Vagina (tissue), 2 donors: ENCODE measurements at regions not wholly inside any gene's neighbourhood (a gene's known extent, or its start where the extent isn't known, plus 50 kb on each side); places are given as distances from the start of the nearest gene placed in this dataset.

Source experiments
- CTCF ChIP-seq, 3 experiments: fragments of 450-650 bp in 2 of 3; fragments of 200-600 bp in 1 of 3; sonication (generic) in 1 of 3; IDR thresholded peaks; one replicate each; pipeline ENCODE4 v1.5.1; 2017 to 2019; ENCODE audit warnings: antibody characterized with exemption in 3 of 3, mild to moderate bottlenecking in 2 of 3, moderate library complexity in 2 of 3
- POLR2A ChIP-seq, 2 donors: fragments of 450-650 bp; IDR thresholded peaks; one replicate each; pipeline ENCODE4 v1.6.1; 2017; ENCODE audit warnings: antibody characterized with exemption in 2 of 2, mild to moderate bottlenecking in 2 of 2, moderate library complexity in 2 of 2
- POLR2AphosphoS5 ChIP-seq, 2 donors: sonication (generic); formaldehyde crosslinking; IDR thresholded peaks; one replicate each; pipeline ENCODE4 v1.9.0; 2017; ENCODE audit warnings: antibody characterized with exemption in 2 of 2, mild to moderate bottlenecking in 2 of 2, low read depth in 1 of 2; ENCODE audit not compliant: insufficient read depth in 1 of 2

- TF ChIP-seq CTCF (IDR thresholded peaks at IDR 0.05) (no peak), POLR2A (IDR thresholded peaks at IDR 0.05) (no peak), POLR2AphosphoS5 (IDR thresholded peaks at IDR 0.05; ENCODE audit: insufficient read depth in 1 of 2, low read depth in 1 of 2) (no peak)
Measured at GRCh38 chr15:96107916-96108315, 222.6 kb upstream of the NR2F2 start.
